ENCODE measurements at regions not wholly inside any gene's neighbourhood (a gene's known extent, or its start where the extent isn't known, plus 50 kb on each side); places are given as distances from the start of the nearest gene placed in this dataset.

DNA sequence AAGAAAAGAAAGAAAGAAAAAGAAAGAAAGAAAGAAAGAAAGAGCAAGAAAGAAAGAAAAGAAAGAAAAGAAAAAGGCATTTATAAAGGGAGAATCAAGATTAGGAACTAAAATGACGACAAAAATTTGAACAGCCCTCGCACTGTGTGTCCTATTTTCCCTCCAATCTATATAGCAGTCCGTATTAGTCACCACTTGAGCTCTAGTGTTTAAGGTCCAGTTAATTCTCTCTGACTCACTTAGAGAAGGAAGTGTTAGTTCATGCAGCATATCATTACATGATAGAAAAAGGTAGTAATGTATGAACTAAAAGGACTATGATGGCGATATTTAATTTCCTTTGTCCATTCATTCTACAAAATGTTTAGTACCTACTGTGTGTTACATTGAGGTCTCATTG, 122.7 kb downstream of the CBLL2 start:
- DNase-seq (no peak), ATAC-seq (ENCODE audit: insufficient read depth, low FRiP score) (no peak)
- Histone ChIP-seq H3K4me3 (no peak overlapping the region), H3K27ac (ENCODE audit: low read depth in 1 of 2, low read length in 1 of 2) (no peak overlapping the region), H3K27me3 (ENCODE audit: control insufficient read depth in 3 of 3, insufficient read depth in 3 of 3, low read length in 2 of 3) (no peaks in the 10 kb centered on the region), H3K9ac (ENCODE audit: insufficient read depth in 1 of 2, low read length in 2 of 2) (no peak overlapping the region), H3K4me1 (ENCODE audit: control insufficient read depth in 5 of 5, insufficient read depth in 5 of 5, low read length in 5 of 5) (no peaks in the 10 kb centered on the region), H3K36me3 (ENCODE audit: control insufficient read depth in 4 of 4, insufficient read depth in 4 of 4, low read length in 4 of 4) (no peaks in the 10 kb centered on the region), H3K9me3 (ENCODE audit: control insufficient read depth in 4 of 4, insufficient read depth in 3 of 4, low read length in 3 of 4) (no peaks in the 10 kb centered on the region)
- 82 to 95% methylated on average over 4 of the region's 4 CpGs for WGBS, 2 donors
- TF ChIP-seq, protein P1, sequence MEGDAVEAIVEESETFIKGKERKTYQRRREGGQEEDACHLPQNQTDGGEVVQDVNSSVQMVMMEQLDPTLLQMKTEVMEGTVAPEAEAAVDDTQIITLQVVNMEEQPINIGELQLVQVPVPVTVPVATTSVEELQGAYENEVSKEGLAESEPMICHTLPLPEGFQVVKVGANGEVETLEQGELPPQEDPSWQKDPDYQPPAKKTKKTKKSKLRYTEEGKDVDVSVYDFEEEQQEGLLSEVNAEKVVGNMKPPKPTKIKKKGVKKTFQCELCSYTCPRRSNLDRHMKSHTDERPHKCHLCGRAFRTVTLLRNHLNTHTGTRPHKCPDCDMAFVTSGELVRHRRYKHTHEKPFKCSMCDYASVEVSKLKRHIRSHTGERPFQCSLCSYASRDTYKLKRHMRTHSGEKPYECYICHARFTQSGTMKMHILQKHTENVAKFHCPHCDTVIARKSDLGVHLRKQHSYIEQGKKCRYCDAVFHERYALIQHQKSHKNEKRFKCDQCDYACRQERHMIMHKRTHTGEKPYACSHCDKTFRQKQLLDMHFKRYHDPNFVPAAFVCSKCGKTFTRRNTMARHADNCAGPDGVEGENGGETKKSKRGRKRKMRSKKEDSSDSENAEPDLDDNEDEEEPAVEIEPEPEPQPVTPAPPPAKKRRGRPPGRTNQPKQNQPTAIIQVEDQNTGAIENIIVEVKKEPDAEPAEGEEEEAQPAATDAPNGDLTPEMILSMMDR (IDR thresholded peaks at IDR 0.05; ENCODE audit: control extremely low read depth, extremely low read depth), result no peak

DNA sequence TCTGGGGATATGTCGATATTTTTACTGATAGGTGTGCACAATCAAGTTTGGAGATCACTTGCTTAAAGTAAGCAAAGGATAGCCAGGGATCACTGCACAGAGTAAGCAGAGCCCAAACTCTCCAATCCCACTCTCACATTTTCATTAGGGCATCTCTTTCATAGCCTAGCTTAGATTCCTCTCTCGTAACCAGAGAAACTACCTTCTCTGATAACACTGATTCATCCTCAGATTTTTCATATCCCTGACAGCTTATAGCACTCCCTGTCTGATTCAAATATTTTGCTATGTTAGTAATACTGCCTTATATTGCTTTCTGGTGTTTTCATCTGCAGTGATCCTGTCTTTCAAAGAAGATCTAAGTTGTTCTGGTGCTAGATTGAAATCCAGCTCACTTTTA, 123.7 kb downstream of the CBLL2 start:
- no peak overlapping the region for H3K4me3 ChIP-seq

DNA sequence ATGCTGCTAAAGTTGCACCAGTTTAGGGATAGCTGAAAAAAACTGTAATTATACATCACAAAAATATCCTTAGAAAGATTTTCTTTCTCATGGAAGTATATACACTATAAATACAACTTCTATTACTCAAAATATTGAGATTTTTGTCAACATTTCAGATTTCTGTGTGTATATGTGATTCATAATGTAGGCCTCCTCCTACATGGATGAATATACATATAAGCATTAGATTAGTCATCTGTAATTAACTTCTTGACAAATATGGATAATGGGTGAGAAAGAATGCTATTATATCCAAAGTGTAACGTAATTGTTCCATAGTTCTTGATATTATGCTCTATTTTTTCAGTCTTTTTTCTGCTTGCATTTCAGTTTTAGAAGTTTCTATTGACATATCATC, 124.9 kb downstream of the CBLL2 start:
- 62 to 79% methylated on average over 1 of the region's 1 CpG for WGBS, 2 donors
- Histone ChIP-seq H3K9me3 (ENCODE audit: control insufficient read depth in 4 of 4, insufficient read depth in 3 of 4, low read length in 3 of 4) (no peaks in the 10 kb centered on the region), H3K4me1 (ENCODE audit: control insufficient read depth in 5 of 5, insufficient read depth in 5 of 5, low read length in 5 of 5) (no peaks in the 10 kb centered on the region), H3K9ac (ENCODE audit: insufficient read depth in 1 of 2, low read length in 2 of 2) (no peak overlapping the region), H3K36me3 (ENCODE audit: control insufficient read depth in 4 of 4, insufficient read depth in 4 of 4, low read length in 4 of 4) (no peaks in the 10 kb centered on the region), H3K4me3 (no peak overlapping the region), H3K27ac (ENCODE audit: low read depth in 1 of 2, low read length in 1 of 2) (no peak overlapping the region), H3K27me3 (ENCODE audit: control insufficient read depth in 3 of 3, insufficient read depth in 3 of 3, low read length in 2 of 3) (no peaks in the 10 kb centered on the region)
- ATAC-seq (ENCODE audit: insufficient read depth, low FRiP score) (no peak), DNase-seq (no peak)
- TF ChIP-seq, protein P1 (IDR thresholded peaks at IDR 0.05; ENCODE audit: control extremely low read depth, extremely low read depth), result no peak

More for the DNA sequence above, 123.7 kb downstream of the CBLL2 start:
- Histone ChIP-seq H3K9me3 (ENCODE audit: control insufficient read depth in 4 of 4, insufficient read depth in 3 of 4, low read length in 3 of 4) (no peaks in the 10 kb centered on the region), H3K27me3 (ENCODE audit: control insufficient read depth in 3 of 3, insufficient read depth in 3 of 3, low read length in 2 of 3) (no peaks in the 10 kb centered on the region), H3K27ac (ENCODE audit: low read depth in 1 of 2, low read length in 1 of 2) (no peak overlapping the region), H3K9ac (ENCODE audit: insufficient read depth in 1 of 2, low read length in 2 of 2) (no peak overlapping the region), H3K36me3 (ENCODE audit: control insufficient read depth in 4 of 4, insufficient read depth in 4 of 4, low read length in 4 of 4) (no peaks in the 10 kb centered on the region), H3K4me1 (ENCODE audit: control insufficient read depth in 5 of 5, insufficient read depth in 5 of 5, low read length in 5 of 5) (no peaks in the 10 kb centered on the region)
- DNase-seq (no peak), ATAC-seq (ENCODE audit: insufficient read depth, low FRiP score) (no peak)
- 84 to 86% methylated on average over 2 of the region's 2 CpGs for WGBS, 2 donors
- TF ChIP-seq, protein P1 (IDR thresholded peaks at IDR 0.05; ENCODE audit: control extremely low read depth, extremely low read depth), result no peak

DNA sequence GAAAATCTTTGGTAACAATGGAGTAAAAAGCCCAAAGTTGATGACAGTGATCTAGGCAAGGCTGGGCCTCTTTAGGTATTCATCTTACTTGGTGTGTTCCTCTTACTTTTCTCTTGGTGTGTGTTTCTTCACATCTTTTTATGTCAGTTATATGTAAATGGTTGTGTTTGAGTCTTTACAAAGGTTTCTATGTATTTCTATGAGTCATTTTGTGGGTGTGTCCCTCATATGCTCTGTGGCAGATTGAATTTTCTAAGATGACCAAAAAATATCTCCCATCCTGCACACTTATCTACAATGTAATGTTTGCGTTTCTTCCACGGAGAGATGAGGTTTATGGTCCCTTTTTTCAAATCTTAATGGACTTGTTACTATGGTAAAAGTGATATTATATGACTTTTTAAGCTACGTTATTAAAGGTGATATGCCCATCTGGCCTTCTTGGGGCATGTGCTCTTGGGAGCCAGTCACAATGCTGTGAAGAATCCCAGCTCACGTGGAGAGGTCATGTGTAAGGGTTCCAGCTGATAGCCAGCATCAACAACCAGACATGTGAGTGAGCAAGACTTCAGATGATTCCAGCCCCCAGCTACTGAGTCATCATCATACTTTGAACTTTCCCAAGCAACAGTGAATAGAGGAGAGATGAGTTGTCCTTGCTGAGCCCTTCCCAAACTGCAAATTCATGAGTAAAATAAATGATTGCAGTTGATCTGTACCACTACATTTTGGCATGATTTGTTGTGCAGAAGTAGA, 126.9 kb downstream of the CBLL2 start:
- no peak for ATAC-seq (ENCODE audit: insufficient read depth, low FRiP score)
- Histone ChIP-seq H3K4me3 (no peak overlapping the region), H3K4me1 (ENCODE audit: control insufficient read depth in 5 of 5, insufficient read depth in 5 of 5, low read length in 5 of 5) (no peaks in the 10 kb centered on the region), H3K36me3 (ENCODE audit: control insufficient read depth in 4 of 4, insufficient read depth in 4 of 4, low read length in 4 of 4) (no peaks in the 10 kb centered on the region), H3K9ac (ENCODE audit: insufficient read depth in 1 of 2, low read length in 2 of 2) (no peak overlapping the region), H3K9me3 (ENCODE audit: control insufficient read depth in 4 of 4, insufficient read depth in 3 of 4, low read length in 3 of 4) (no peaks in the 10 kb centered on the region), H3K27me3 (ENCODE audit: control insufficient read depth in 3 of 3, insufficient read depth in 3 of 3, low read length in 2 of 3) (peaks cover 0 to 4% (median 0%) of the 10 kb centered on the region in 3 donors), H3K27ac (ENCODE audit: low read depth in 1 of 2, low read length in 1 of 2) (no peak overlapping the region)
- no peak for DNase-seq
- WGBS, 2 donors, result 52 to 95% methylated on average over 4 of the region's 4 CpGs
- TF ChIP-seq, protein P1 (IDR thresholded peaks at IDR 0.05; ENCODE audit: control extremely low read depth, extremely low read depth), result no peak
